ENCODE measurements at regions not wholly inside any gene's neighbourhood (a gene's known extent, or its start where the extent isn't known, plus 50 kb on each side); places are given as distances from the start of the nearest gene placed in this dataset.

GRCh38 chrX:13094828-13095341 is 50.5 kb upstream of the FAM9C start:
- no peak for DNase-seq

GRCh38 chrX:13094374-13094773 is 50.0 kb upstream of the FAM9C start:
- no peak for DNase-seq

Measured in CD4-positive, alpha-beta T cell treated with Interferon alpha-2 for 1 hour (primary cell).